Body of pancreas (tissue), 4 donors: ENCODE measurements at regions not wholly inside any gene's neighbourhood (a gene's known extent, or its start where the extent isn't known, plus 50 kb on each side); places are given as distances from the start of the nearest gene placed in this dataset.

Source experiments
- ATAC-seq: fragments of 150-250 bp; one replicate; pipeline ENCODE4 v1.9.1; 2016
- DNase-seq, 4 donors: peaks; one replicate each; pipeline ENCODE4 v3.0.0-alpha.2; 2019
- H3K27ac ChIP-seq, 4 donors: fragments of 200-600 bp; sonication (generic); 1 replicate in 3 of 4; 2 replicates in 1 of 4; pipeline versions ENCODE4 v1.5.1 to v1.6.1; 2016 to 2019; ENCODE audit warnings: mild to moderate bottlenecking in 1 of 4, mixed read lengths in 1 of 4, moderate library complexity in 1 of 4
- H3K27me3 ChIP-seq, 2 donors: fragments of 200-600 bp; sonication (generic); one replicate each; pipeline ENCODE4 v1.6.0; 2016; ENCODE audit warnings: mild to moderate bottlenecking in 1 of 2
- H3K36me3 ChIP-seq, 2 donors: fragments of 200-600 bp; sonication (generic); replicated peaks in 1 of 2; 2 replicates each; pipeline ENCODE4 v1.5.1; 2016; ENCODE audit warnings: low read depth in 2 of 2; ENCODE audit not compliant: insufficient read depth in 1 of 2
- H3K4me1 ChIP-seq: fragments of 200-600 bp; sonication (generic); one replicate; pipeline ENCODE4 v1.6.0; 2016
- H3K4me3 ChIP-seq, 2 donors: fragments of 200-600 bp; sonication (generic); 1 replicate in 1 of 2; 2 replicates in 1 of 2; pipeline ENCODE4 v1.5.1; 2016 to 2019
- H3K9me3 ChIP-seq, 3 donors: fragments of 200-600 bp; sonication (generic); 1 replicate in 2 of 3; 2 replicates in 1 of 3; pipeline ENCODE4 v1.5.1; 2016
- POLR2A ChIP-seq, 3 donors: fragments of 450-650 bp; IDR thresholded peaks; one replicate each; pipeline ENCODE4 v1.6.1; 2016; ENCODE audit warnings: antibody characterized with exemption in 3 of 3, mild to moderate bottlenecking in 2 of 3
- WGBS, 2 donors: methylation state at CpG; one replicate each; pipeline ENCODE4 v1.1.5; 2017; 5-methylcytosine and 5-hydroxymethylcytosine counted together
- intact Hi-C: fragments of 100-400 bp; cut with DNase I; formaldehyde crosslinking; loops from one replicate; pipeline ENCODE4 v1.15.1; 2023
- TF ChIP-seq, protein P1 (sequence below), 7 experiments: fragments of 450-650 bp in 4 of 7; fragments of 200-600 bp in 3 of 7; sonication (generic) in 3 of 7; IDR thresholded peaks; one replicate each; pipeline ENCODE4 v1.5.1; 2016 to 2019; ENCODE audit warnings: antibody characterized with exemption in 7 of 7

GRCh38 chr13:89603187-89603586, 1744.3 kb upstream of the MIR17HG start:
- ATAC-seq (no peak), DNase-seq (no peak)
- no peaks in the 10 kb centered on the region for H3K27me3 ChIP-seq
- no peak overlapping the region for H3K27ac ChIP-seq
- no peaks in the 10 kb centered on the region for H3K4me1 ChIP-seq
- H3K4me3 ChIP-seq, result no peak overlapping the region
- 82 to 87% methylated on average over 1 of the region's 1 CpG for WGBS, 2 donors
- intact Hi-C loops, result no loop called here
- no peaks in the 10 kb centered on the region for H3K36me3 ChIP-seq
- H3K9me3 ChIP-seq, result peaks cover 0 to 9% (median 0%) of the 10 kb centered on the region in 3 donors
- TF ChIP-seq, protein P1, sequence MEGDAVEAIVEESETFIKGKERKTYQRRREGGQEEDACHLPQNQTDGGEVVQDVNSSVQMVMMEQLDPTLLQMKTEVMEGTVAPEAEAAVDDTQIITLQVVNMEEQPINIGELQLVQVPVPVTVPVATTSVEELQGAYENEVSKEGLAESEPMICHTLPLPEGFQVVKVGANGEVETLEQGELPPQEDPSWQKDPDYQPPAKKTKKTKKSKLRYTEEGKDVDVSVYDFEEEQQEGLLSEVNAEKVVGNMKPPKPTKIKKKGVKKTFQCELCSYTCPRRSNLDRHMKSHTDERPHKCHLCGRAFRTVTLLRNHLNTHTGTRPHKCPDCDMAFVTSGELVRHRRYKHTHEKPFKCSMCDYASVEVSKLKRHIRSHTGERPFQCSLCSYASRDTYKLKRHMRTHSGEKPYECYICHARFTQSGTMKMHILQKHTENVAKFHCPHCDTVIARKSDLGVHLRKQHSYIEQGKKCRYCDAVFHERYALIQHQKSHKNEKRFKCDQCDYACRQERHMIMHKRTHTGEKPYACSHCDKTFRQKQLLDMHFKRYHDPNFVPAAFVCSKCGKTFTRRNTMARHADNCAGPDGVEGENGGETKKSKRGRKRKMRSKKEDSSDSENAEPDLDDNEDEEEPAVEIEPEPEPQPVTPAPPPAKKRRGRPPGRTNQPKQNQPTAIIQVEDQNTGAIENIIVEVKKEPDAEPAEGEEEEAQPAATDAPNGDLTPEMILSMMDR (IDR thresholded peaks at IDR 0.05), result no peak
- no peak for TF ChIP-seq POLR2A (IDR thresholded peaks at IDR 0.05)

GRCh38 chr13:89609318-89609717, 1738.2 kb upstream of the MIR17HG start:
- H3K36me3 ChIP-seq, result no peaks in the 10 kb centered on the region
- no peak overlapping the region for H3K4me3 ChIP-seq
- no peak for DNase-seq
- H3K27ac ChIP-seq, result no peak overlapping the region
- peaks cover 0 to 9% (median 0%) of the 10 kb centered on the region in 3 donors for H3K9me3 ChIP-seq
- WGBS, 2 donors, result 44 to 53% methylated on average over 1 of the region's 1 CpG
- no peak for ATAC-seq
- no peak for TF ChIP-seq POLR2A (IDR thresholded peaks at IDR 0.05)
- TF ChIP-seq, protein P1 (IDR thresholded peaks at IDR 0.05), result no peak
- no peaks in the 10 kb centered on the region for H3K27me3 ChIP-seq
- no peaks in the 10 kb centered on the region for H3K4me1 ChIP-seq
- intact Hi-C loops, result no loop called here

DNA sequence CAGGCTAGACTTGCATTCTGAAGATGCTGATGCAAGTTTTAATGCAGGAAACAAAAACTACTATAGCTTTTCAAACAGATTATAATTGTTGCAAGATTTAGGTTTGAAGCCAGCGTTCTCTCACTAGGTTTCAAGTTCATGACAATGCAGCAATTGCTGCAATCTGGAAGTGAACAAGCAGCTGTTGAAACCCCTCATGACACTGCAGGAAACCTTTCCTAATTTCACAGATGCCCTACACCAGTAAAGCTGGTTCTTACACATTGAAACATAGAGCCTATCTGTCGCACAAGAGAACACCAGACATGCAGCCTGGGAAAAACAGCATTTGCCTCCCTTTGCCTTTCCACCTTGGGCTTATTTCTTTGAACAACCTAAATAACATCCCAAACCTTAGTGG, 1737.2 kb upstream of the MIR17HG start:
- DNase-seq (no peak), ATAC-seq (no peak)
- H3K4me1 ChIP-seq, result no peaks in the 10 kb centered on the region
- H3K27ac ChIP-seq, result no peak overlapping the region
- H3K4me3 ChIP-seq, result no peak overlapping the region
- TF ChIP-seq POLR2A (IDR thresholded peaks at IDR 0.05), result no peak
- TF ChIP-seq, protein P1 (IDR thresholded peaks at IDR 0.05), result no peak
- no peaks in the 10 kb centered on the region for H3K27me3 ChIP-seq
- intact Hi-C loops, result no loop called here
- H3K36me3 ChIP-seq, result no peaks in the 10 kb centered on the region
- peaks cover 0 to 9% (median 0%) of the 10 kb centered on the region in 3 donors for H3K9me3 ChIP-seq
- 44 to 51% methylated on average over 2 of the region's 2 CpGs for WGBS, 2 donors

- peaks cover 0 to 9% (median 0%) of the 10 kb centered on the region in 3 donors for H3K9me3 ChIP-seq
- H3K36me3 ChIP-seq, result no peaks in the 10 kb centered on the region
- H3K27ac ChIP-seq, result no peak overlapping the region
- DNase-seq (no peak), ATAC-seq (no peak)
- H3K4me3 ChIP-seq, result no peak overlapping the region
- intact Hi-C loops, result no loop called here
- H3K27me3 ChIP-seq, result no peaks in the 10 kb centered on the region
- TF ChIP-seq, protein P1 (IDR thresholded peaks at IDR 0.05), result no peak
- no peak for TF ChIP-seq POLR2A (IDR thresholded peaks at IDR 0.05)
- WGBS, 2 donors, result 78 to 83% methylated on average over 1 of the region's 1 CpG
- H3K4me1 ChIP-seq, result no peaks in the 10 kb centered on the region
These were observed 1736.6 kb upstream of the MIR17HG start for GRCh38 chr13:89610881-89611280.

- TF ChIP-seq, protein P1 (IDR thresholded peaks at IDR 0.05), result no peak
- TF ChIP-seq POLR2A (IDR thresholded peaks at IDR 0.05), result no peak
- no peaks in the 10 kb centered on the region for H3K9me3 ChIP-seq
- DNase-seq, result no peak
- 80 to 87% methylated on average over 2 of the region's 2 CpGs for WGBS, 2 donors
- H3K36me3 ChIP-seq, result no peaks in the 10 kb centered on the region
- no peaks in the 10 kb centered on the region for H3K4me1 ChIP-seq
- no peak for ATAC-seq
- H3K27ac ChIP-seq, result no peak overlapping the region
- H3K27me3 ChIP-seq, result no peaks in the 10 kb centered on the region
- intact Hi-C loops, result no loop called here
- no peak overlapping the region for H3K4me3 ChIP-seq
These were observed 1719.5 kb upstream of the MIR17HG start for GRCh38 chr13:89627996-89628395.
